HG03460 (cell line): ENCODE measurements at regions not wholly inside any gene's neighbourhood (a gene's known extent, or its start where the extent isn't known, plus 50 kb on each side); places are given as distances from the start of the nearest gene placed in this dataset.
"Not testable (repeated sequence)": the region's sequence is repeated elsewhere in the genome, so short reads cannot be mapped to it uniquely, and the experiment has no call there.

Experiments used
- ATAC-seq: cut with Tn5 transposase; IDR thresholded peaks from one replicate; pipeline ENCODE4 v1.9.1; 2021; ENCODE audit not compliant: unreplicated experiment

DNA sequence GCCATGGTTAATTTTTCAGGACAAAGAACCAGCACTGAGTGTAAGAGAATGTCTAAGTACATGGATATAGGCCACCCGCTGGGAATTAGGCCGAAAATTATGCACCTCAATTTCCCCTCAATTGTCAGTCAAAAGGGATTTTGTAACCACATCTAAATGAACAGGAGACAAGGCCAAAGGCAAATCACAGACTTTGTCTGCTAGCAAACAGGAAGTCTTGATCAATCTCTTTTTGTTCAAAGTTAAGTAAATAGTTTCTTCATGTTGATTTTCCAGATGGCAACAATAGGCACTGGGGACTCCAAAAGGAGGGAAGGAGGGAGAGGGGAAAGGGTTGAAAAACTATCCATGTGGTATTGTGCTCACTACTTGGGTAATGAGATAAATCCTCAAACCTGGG, 276.0 kb downstream of the COG6 start:
- ATAC-seq = no peak

DNA sequence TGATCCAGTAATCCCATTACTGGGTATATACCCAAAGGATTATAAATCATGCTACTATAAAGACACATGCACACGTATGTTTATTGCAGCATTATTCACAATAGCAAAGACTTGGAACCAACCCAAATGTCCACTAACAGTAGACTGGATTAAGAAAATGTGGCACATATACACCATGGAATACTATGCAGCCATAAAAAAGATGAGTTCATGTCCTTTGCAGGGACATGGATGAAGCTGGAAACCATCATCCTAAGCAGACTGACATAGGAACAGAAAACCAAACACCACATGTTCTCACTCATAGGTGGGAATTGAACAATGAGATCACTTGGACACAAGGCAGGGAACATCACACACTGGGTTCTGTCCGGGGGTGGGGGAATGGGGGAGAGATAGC, 277.1 kb downstream of the COG6 start:
- not testable (repeated sequence) for ATAC-seq

DNA sequence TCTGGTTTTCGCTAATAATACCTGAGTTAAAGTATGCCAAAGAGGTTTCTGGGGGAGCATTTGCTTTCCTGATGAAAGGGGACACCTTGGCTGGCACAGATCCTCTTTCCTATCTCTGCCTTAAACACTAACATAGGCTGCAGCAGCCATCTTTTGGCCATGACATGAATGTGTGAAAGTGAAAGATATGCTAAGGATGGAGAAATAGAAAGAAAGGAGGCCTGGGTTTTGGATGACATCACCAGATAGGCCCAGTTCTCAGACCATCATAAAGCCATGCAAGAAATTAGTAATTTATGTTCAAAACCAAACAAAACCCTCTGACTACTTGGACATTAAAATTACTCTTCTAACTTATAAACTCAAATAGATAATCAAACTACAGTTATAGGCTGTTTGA, 279.7 kb downstream of the COG6 start:
- peak; percentile 61 for ATAC-seq

DNA sequence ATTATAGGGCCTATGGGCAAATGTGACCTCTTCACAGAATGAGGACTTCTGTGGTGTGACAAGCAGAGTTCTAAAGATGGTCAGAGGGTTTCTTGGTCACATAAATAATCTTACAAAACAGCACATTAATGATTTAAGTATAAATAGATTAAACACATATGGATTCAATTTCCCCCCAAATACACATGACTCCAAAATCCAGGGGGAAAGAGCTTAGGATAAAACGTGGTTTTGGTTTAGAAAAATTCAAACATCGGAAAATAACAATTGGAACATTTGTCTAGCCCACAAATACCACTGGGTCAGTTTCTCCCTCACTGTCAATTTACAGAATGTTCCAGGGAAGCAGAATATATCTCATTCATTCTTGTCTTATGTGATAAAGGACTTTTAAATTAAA, 283.1 kb downstream of the COG6 start:
- ATAC-seq = no peak

DNA sequence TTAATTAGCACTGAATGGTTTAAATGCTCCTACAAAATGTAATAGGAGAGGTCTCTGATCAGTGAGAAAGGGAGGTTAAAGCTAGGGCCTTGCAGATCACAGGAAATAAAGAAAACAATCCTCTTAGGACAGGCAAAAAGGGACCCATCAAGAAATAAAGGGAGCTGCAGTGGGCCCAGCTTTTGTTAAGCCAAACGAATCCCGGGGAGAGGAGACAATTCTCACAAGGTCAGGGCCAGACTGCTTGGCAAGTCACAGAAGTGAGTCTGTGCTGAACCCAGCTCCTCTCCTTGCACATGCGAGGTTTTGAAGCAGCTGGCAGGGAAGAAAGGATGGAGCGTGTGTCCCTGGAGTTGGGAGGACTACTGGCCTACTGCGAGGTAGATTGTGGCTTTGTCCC, 285.8 kb downstream of the COG6 start:
- no peak for ATAC-seq

DNA sequence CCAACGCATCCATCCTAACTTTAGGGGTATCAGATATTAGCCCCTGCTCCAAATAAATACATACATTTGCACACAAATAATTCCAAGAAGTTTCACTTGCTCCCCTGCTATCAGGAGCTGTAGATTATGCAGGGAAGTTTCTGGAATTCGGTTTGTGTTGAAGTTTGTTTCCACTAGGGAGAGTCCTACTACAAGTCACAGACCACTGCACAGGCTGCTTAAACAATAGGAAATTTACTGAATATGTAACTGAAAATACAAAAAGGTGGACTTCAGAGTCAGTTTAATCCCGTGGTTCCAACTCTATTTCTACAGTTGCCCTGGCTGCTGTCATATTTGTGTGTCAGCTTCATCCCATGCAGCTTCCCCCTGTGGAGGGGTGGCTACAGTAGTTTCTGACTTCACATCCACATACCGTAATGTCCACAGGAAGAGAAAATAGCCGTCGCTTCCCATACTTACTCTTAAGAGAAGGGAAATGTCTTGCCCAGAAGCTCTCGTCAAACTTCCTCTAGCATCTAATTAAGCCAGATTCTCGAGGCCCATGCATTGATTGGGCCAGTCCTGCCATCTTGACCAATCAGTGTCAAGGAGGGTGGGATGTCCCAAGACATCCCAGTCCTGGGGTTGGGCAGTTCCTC, 286.6 kb downstream of the COG6 start:
- ATAC-seq = no peak

DNA sequence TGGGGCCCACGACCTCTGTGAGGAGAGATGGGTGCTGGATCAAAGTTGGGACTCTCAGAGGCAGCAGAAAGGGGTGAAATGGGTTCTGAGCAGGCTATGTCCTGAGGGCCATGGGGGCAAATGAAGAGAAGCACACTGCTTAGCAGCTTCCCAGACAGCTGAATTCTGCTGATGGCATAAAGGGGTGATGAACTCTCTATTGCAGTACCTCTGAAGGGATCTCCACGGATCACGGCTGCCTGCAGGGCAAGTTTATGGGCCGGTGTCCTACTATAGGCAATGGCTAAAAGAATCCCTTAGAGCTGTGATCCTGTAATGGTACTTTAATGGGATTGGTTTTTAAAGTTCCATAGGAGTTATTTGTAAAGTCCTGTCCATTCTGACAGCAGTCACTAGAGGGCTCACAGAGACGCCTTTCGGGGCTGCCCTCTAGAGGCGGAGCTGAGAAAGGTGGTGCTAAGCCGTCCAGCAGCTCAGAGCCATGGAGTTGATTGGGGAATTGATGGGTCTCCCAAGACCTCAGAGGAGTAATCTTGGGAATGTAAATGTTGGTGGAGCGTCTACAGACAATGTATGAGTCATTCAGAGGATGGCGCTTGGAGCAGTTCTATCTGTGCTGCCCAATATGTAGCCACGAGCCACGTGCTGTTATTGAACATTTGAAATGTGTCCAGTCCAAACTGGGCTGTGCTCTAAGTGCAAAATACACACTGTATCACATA, 287.3 kb downstream of the COG6 start:
- ATAC-seq = peak; percentile 98

DNA sequence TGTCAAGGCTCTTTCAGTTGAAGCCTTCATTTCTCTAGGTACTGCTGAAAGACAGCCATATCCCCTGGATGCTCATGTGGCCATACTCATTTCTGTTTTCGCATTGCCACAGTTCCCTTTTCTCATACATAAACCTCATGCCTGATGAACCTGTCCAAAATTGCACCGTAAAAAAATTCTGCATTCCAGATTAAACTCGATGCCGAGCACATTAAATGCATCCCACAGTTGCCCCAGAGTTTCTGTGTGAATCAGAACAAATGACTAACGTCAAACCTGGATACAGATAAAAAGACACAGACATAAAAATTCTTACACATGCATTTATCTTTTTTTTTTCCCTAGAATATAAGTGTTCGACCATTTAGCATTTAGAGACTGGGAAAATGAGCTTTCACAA, 288.2 kb downstream of the COG6 start:
- ATAC-seq = no peak

DNA sequence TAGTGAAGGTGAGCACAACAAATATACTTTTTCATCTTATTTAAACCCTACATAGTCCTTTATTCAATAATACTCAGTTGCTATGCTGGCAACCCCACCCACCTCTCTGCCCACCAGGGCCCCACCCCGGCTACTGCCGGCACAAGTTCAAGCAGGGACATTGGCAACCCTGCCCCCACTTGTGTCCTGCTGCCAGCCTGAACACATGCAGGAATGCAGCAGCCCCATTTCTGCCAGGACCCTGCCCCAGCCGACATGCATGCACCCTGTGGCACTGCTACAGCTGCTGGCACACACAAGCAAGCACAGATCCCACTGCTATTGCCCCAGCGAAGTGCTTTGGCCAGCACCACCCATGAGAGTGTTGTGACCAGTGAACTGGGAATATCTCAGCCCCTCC, 289.8 kb downstream of the COG6 start:
- ATAC-seq = no peak

DNA sequence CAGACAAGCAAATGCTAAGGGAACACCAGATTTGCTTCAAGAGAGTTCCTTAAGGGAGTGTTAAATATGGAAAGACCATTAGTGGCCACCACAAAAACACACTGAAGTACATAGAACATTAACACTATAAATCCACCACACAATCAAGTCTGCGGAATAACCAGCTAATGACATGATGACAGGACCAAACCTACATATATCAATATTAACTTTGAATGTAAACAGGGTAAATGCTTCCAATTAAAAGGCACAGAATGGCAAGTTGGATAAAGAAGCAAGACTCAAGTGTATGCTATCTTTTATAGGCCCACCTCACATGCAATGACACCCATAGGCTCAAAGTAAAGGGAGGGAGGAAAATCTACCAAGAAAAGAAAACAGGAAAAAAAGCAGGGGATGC, 291.3 kb downstream of the COG6 start:
- no peak for ATAC-seq

DNA sequence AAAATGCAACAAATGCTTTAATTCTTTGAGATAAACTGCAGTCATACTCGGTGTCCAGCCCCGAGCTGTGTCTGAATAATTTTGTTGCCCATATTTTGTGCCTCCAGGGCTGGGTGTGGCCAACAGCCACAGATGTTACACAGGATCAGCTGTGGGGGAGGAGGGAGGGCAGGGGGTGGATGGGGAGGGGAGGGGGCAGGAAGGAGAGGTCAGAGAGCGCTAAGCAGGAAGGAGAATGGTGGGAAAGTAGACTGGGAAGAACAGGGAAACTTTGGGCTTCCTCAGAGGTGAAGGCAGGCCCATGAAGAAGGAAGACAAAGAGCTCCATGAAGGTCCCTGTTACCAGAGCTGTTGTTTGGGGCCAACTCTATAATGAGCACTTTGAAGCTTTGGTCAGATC, 295.8 kb downstream of the COG6 start:
- ATAC-seq = no peak

DNA sequence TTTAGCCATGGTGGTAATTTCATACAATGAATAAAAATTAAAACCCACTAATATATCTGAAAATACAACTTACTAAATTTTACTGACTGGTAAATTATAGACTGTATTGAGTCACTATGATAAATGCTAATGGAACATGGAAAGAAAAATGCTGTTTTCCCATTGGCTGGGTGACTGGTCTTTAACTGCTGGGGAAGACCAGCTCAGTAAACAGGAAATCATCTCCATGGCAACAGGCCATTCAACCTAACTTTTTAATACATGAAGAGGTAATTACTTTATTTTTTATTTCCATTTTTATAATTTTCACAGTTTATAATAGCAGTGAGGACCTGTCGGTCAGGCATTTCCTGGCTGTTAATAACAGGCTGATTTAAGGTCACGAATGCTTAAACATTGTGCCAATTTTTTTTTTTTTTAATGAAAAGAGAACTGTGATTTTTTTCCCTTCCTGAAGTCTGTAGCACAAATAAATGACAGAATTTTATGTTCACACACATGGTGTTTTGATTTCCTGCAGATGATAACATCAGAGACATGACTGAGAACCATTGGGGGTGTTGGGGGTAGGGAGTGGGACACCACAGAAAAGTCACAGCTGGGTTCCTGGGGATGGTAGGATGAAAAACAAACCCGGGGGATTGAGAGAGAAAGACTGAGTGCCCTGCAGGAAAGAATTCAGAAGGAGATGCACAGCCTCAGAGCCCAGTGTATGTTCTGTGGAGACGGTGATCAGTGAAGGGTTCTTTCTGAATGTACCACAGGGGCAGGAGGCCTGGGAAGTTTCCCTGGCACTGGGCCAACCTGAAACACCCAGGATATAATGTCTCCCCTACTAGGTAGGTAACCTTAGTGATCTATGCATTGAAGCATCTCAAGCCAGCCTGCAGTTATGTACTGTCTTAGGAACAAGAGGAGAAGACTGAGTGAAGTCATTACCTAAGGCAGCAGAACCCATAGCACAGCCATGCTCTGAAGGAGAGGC, 297.1 kb downstream of the COG6 start:
- no peak for ATAC-seq

DNA sequence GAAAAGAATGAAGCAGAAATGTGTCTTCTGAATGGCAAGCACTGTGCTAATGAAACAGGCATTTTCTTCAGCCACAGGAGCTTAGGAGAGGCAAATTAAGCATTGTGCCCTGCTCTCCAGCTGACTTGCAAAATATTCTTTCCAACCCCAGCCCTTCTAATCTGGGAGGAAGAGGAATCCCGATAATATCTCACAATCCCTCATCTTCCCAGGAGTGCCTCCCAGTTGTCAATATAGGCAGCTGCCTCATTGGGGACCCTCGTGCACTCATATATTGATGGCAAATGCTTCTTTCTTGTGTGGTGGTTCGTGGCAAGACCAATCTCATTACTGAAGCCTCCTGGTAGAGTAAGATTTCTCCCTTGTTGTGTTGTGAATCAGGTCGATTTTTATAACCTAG, 299.0 kb downstream of the COG6 start:
- ATAC-seq = no peak

DNA sequence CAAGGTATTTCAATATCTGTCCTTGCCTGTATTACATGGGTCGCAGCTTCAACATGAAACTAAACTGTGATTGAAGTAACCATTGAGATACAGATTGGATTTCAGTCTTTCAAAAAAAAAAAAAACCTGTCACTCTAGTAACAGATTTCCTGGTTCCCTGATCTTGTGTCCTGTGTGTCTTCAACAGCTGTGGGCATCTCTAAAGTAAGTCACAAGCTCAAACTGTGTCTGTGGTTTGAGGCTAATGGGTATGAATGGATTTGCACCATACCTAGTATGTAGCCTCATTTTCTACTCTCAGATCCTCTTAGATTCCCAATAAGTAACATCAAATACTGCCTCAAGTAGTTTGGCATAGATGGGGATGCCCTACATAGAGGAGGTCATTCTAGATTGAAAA, 300.1 kb downstream of the COG6 start:
- ATAC-seq = peak; percentile 21

DNA sequence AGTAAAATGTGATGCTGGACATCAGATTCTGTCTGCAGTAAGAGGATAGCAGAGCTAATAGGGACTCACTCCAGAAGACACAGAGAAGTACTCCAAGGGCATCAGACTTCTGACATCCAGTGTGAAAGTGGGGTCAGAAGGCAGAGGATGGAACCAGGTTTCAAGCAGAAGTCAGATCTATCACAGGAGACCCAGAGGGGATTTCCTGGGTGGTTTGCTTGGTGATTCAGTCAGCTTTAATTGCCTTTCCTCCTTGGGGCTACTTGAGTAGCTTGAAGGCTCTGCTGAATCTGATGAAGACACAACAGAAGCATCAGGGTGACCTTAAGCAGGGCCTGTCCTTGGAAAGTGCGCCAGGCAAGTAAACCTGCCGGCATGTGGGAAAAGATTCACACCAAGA, 300.6 kb downstream of the COG6 start:
- ATAC-seq = peak; percentile 67

DNA sequence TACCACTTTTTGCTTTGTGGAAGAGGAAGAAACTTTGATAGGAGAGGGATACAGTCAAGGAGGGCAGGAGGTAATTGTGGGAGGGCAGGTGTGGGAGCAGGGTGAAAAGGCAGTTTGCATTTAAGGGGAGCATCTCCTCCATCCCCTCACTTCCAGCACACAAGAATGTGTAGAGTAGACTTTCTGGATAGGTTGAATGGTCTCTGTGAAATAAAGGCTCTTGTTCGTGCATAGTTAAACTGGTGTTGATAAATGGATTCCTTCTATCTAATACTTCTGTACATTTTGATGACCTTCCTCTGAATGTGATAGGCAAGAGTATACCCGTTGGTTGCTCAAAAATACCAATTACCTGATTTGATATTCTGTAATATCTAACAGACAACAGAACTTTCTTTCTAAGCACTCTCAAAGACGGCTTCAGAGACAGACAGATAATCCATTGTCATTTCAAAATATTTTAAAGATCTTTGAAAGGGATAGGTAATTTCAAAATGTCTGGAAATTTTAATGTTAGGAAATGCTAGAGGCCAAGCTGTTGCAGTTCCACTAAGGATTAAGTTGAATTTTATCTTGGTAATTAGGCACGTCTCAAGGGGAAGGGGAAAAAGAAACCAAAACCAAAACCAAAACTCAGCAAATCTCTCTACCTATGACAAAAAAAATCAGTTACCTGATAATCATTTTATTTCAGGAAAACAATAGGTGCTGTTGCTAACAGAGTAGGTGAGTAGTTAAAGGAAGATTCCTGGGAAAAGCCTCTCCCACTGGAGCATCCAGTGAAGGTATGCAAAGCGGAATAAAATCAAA, 302.6 kb downstream of the COG6 start:
- ATAC-seq = no peak

DNA sequence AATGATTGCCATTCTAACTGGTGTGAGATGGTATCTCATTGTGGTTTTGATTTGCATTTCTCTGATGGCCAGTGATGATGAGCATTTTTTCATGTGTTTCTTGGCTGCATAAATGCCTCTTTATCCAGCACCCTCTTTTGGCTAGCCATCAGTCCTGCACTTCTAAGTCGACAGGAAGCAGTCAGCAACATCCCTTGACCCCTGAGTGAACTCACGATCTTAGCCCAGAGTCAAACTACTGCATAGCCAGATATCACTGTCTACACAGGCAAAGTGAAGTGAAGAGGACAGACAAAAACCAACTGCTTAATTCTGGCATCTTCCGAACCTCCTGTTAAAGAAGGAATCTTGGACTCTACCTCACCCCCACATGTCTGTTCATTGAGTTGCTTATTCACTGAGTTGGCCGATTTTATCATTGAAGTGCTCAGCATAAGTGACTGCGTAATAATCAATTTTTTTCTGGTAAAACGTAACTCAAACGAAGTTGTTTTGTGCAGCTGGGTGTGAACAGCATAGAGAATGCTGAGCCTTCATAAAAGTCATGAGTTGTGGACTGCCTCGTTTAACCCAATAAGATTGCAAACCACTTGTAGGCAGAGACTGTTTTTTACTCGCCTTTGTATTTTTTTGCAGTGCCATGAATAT, 304.2 kb downstream of the COG6 start:
- no peak for ATAC-seq

DNA sequence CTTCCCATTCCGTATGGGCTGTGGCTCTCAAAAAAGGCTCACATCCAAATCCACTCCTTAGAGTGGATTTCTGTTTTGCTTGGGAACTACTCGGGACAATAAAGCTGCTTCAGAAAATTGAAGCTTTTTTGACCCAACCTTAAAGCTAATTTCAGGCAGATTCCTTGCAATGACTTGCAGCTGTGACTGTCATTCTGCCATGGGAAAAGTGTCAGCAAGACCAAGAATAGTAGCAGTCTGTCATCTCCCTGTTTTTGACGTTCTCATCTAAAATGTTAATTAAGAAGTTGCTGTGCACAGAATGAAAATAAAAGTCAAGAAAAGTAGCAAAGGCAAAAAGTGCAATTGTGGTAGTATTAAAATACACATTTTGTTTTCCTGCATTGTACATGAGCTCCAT, 304.7 kb downstream of the COG6 start:
- no peak for ATAC-seq

DNA sequence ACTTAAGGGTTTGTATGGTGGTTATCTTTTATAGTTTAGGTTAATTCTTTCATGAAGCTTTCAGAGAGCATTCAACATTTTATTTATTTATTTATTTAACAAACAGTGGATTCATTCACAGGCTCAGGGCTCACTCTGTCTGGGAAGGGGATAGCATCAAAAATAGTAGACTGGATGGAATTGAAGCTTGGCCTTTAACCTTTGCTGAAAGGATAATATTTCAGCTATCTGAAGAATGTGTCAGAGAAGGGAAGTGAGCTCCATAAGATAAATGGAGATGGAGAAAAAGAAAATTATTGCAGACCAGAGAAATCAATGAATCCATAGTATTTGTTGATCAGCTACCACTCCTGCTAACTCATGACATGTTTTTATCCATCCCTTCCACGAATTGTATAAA, 305.6 kb downstream of the COG6 start:
- no peak for ATAC-seq

DNA sequence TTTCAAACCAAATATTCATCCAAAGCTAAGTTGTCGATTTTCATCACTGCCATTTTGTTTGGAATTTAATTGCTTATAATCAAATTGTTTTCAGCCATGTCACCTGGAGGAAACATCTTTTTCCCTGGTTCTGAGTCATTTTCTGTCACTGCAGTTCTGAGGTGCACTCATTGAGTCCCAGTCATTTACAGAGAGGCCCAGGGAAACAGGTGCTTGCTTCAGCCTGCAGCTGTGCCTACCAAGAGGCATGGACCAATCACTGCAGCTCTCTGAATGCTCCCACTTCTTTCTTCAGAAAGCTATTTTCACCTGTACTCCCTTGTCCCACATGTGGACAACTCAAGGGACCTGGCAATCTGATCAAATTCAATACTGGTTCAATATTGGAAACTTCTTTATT, 308.1 kb downstream of the COG6 start:
- no peak for ATAC-seq
